ENCODE measurements at regions not wholly inside any gene's neighbourhood (a gene's known extent, or its start where the extent isn't known, plus 50 kb on each side); places are given as distances from the start of the nearest gene placed in this dataset.
A peak's percentile ranks its signal among the peaks of the same experiment; 100 is the strongest.

- DNase-seq, result peak; percentile 46
These were observed 64.1 kb downstream of the ZNF641 start for GRCh38 chr12:48286665-48287064.

GRCh38 chr12:48285751-48286650 is 64.7 kb downstream of the ZNF641 start:
- DNase-seq, result peak; percentile 26

GRCh38 chr12:48281811-48282210 is 68.9 kb downstream of the ZNF641 start:
- DNase-seq, result no peak

GRCh38 chr12:48280572-48280971 is 70.1 kb downstream of the ZNF641 start:
- DNase-seq, result peak; percentile 76

GRCh38 chr12:48279601-48280000 is 71.1 kb downstream of the ZNF641 start:
- peak; percentile 38 for DNase-seq

- DNase-seq, result no peak
These were observed 71.6 kb downstream of the ZNF641 start for GRCh38 chr12:48279101-48279500.

- no peak for DNase-seq
These were observed 73.5 kb upstream of the OR10AD1 start for GRCh38 chr12:48276621-48277020.

- DNase-seq, result no peak
These were observed 63.7 kb upstream of the OR10AD1 start for GRCh38 chr12:48266826-48267225.

- no peak for DNase-seq
These were observed 62.7 kb upstream of the OR10AD1 start for GRCh38 chr12:48265777-48266176.

GRCh38 chr12:48263617-48264016 is 60.5 kb upstream of the OR10AD1 start:
- DNase-seq, result no peak

- DNase-seq, result no peak
These were observed 58.7 kb upstream of the OR10AD1 start for GRCh38 chr12:48261773-48262172.
